ENCODE measurements at regions not wholly inside any gene's neighbourhood (a gene's known extent, or its start where the extent isn't known, plus 50 kb on each side); places are given as distances from the start of the nearest gene placed in this dataset.
"Not testable (repeated sequence)": the region's sequence is repeated elsewhere in the genome, so short reads cannot be mapped to it uniquely, and the experiment has no call there.

- H3K27ac Mint-ChIP-seq, CTCF ChIA-PET: not testable (repeated sequence)
Measured at GRCh38 chr5:15356308-15357091, 143.5 kb upstream of the FBXL7 start.

GRCh38 chr5:15354021-15354420 is 146.0 kb upstream of the FBXL7 start:
- no peak for DNase-seq
- H3K27ac Mint-ChIP-seq: no peak overlapping the region
- no peaks in the 10 kb centered on the region for H3K27me3 Mint-ChIP-seq (ENCODE audit: low read depth)
- H3K4me1 Mint-ChIP-seq (ENCODE audit: low read depth): no peaks in the 10 kb centered on the region
- ChIA-PET POLR2A (no interaction called here), CTCF (no interaction called here)
- H3K9me3 Mint-ChIP-seq (ENCODE audit: insufficient read depth): peaks cover 3% of the 10 kb centered on the region
- no peak overlapping the region for H3K4me3 Mint-ChIP-seq
- no peak for ATAC-seq
- H3K36me3 Mint-ChIP-seq (ENCODE audit: low read depth): no peaks in the 10 kb centered on the region

More at GRCh38 chr5:15356308-15357091, 143.5 kb upstream of the FBXL7 start:
- H3K27me3 Mint-ChIP-seq (ENCODE audit: low read depth); H3K4me1 Mint-ChIP-seq (ENCODE audit: low read depth); DNase-seq; POLR2A ChIA-PET; H3K36me3 Mint-ChIP-seq (ENCODE audit: low read depth); H3K9me3 Mint-ChIP-seq (ENCODE audit: insufficient read depth); H3K4me3 Mint-ChIP-seq; ATAC-seq: not testable (repeated sequence)

DNA sequence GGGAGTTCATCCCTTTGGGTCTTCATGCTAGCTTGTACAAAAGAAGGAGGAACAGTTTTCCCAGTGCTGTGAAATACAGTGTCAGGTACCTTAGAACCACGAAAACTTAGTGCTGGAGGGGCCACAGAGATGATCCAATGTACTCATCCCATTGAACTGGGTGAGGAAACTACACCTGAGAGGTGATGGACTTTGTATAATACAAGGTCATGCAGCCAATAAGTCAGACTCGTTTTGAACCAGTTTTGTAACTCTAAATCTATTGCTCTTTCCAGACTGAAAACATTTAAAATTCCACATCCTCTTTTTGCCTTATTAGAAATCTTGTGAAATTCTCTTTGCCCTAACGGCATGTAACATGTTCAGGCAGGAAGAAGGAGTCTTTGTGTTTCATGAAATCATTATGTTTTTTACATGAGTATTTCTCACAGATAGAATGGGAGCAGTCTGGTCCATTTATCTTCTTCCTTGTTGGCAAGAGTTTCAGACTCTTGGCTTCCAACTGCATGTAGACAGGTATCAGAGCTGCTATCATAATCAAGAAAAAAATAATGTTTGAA is 146.8 kb upstream of the FBXL7 start:
- Mint-ChIP-seq H3K4me1 (ENCODE audit: low read depth) (no peaks in the 10 kb centered on the region), H3K27me3 (ENCODE audit: low read depth) (no peaks in the 10 kb centered on the region), H3K36me3 (ENCODE audit: low read depth) (no peaks in the 10 kb centered on the region), H3K9me3 (ENCODE audit: insufficient read depth) (peaks cover 3% of the 10 kb centered on the region), H3K4me3 (no peak overlapping the region), H3K27ac (no peak overlapping the region)
- ChIA-PET POLR2A (no interaction called here), CTCF (no interaction called here)
- no peak for DNase-seq
- ATAC-seq: no peak

- no peak for DNase-seq
- Mint-ChIP-seq H3K4me1 (ENCODE audit: low read depth) (no peaks in the 10 kb centered on the region), H3K4me3 (no peak overlapping the region), H3K27me3 (ENCODE audit: low read depth) (no peaks in the 10 kb centered on the region), H3K9me3 (ENCODE audit: insufficient read depth) (peaks cover 3% of the 10 kb centered on the region), H3K27ac (no peak overlapping the region), H3K36me3 (ENCODE audit: low read depth) (no peaks in the 10 kb centered on the region)
- ChIA-PET POLR2A (no interaction called here), CTCF (no interaction called here)
- no peak for ATAC-seq
Measured at GRCh38 chr5:15350614-15351013, 149.4 kb upstream of the FBXL7 start.

DNA sequence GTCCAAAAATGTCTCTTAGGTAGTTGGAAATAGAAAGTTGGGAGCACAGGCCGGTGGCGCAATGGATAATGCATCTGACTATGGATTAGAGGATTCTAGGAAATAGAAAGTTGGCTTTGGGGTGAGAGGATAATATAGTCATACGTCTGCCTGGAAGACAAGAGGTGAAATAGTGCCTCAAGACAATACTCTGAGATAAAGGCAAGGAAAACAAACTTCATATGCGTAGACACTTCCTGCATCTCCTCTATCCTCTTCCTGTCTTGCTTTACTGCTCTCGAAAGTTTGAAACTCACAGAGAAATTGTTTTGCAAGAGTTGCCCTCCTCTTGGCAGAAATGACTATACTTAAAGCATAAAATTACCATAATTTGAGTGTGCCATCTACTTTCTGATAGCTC is 153.2 kb upstream of the FBXL7 start:
- ATAC-seq (no peak), DNase-seq (no peak)
- Mint-ChIP-seq H3K4me3 (no peak overlapping the region), H3K36me3 (ENCODE audit: low read depth) (no peaks in the 10 kb centered on the region), H3K27ac (no peak overlapping the region), H3K4me1 (ENCODE audit: low read depth) (no peaks in the 10 kb centered on the region), H3K9me3 (ENCODE audit: insufficient read depth) (peaks cover 8% of the 10 kb centered on the region), H3K27me3 (ENCODE audit: low read depth) (no peaks in the 10 kb centered on the region)
- CTCF ChIA-PET: no interaction called here
- POLR2A ChIA-PET: no interaction called here

DNA sequence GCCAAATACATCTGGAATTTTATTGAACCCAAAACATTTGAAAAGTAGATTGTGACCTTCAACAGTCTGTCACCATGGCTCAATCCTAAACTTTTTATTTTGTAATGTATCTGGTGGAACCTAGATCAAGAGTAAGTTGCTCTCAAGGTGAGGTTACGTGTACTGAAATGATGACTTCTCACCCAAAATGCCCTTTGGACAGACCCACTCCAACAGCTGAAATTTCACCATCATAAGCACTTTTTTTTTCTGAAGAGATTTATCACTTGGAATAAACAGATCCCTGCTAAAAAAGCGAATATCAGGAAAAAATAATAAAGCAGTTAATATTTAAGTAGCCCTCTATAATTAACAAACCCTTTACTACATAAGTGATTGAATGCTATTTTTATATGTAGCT is 155.0 kb upstream of the FBXL7 start:
- Mint-ChIP-seq H3K4me3 (no peak overlapping the region), H3K27ac (no peak overlapping the region), H3K27me3 (ENCODE audit: low read depth) (no peaks in the 10 kb centered on the region), H3K4me1 (ENCODE audit: low read depth) (no peaks in the 10 kb centered on the region), H3K36me3 (ENCODE audit: low read depth) (no peaks in the 10 kb centered on the region), H3K9me3 (ENCODE audit: insufficient read depth) (peaks cover 8% of the 10 kb centered on the region)
- ATAC-seq (no peak), DNase-seq (no peak)
- POLR2A ChIA-PET: no interaction called here
- CTCF ChIA-PET: no interaction called here

- H3K36me3 Mint-ChIP-seq (ENCODE audit: low read depth): no peaks in the 10 kb centered on the region
- no peak overlapping the region for H3K27ac Mint-ChIP-seq
- H3K9me3 Mint-ChIP-seq (ENCODE audit: insufficient read depth): peaks cover 3% of the 10 kb centered on the region
- no peak overlapping the region for H3K4me3 Mint-ChIP-seq
- DNase-seq: no peak
- ATAC-seq: no peak
- no peaks in the 10 kb centered on the region for H3K27me3 Mint-ChIP-seq (ENCODE audit: low read depth)
- no peaks in the 10 kb centered on the region for H3K4me1 Mint-ChIP-seq (ENCODE audit: low read depth)
- ChIA-PET POLR2A (no interaction called here), CTCF (no interaction called here)
Measured at GRCh38 chr5:15338546-15338945, 161.4 kb upstream of the FBXL7 start.

- ChIA-PET CTCF (no interaction called here), POLR2A (no interaction called here)
- H3K4me3 Mint-ChIP-seq: no peak overlapping the region
- H3K27me3 Mint-ChIP-seq (ENCODE audit: low read depth): no peaks in the 10 kb centered on the region
- H3K36me3 Mint-ChIP-seq (ENCODE audit: low read depth): no peaks in the 10 kb centered on the region
- ATAC-seq (no peak), DNase-seq (no peak)
- no peak overlapping the region for H3K27ac Mint-ChIP-seq
- no peaks in the 10 kb centered on the region for H3K4me1 Mint-ChIP-seq (ENCODE audit: low read depth)
- peaks cover 11% of the 10 kb centered on the region for H3K9me3 Mint-ChIP-seq (ENCODE audit: insufficient read depth)
Measured at GRCh38 chr5:15334551-15335266, 165.3 kb upstream of the FBXL7 start.

GRCh38 chr5:15333091-15333490 is 166.9 kb upstream of the FBXL7 start:
- Mint-ChIP-seq H3K27me3 (ENCODE audit: low read depth) (no peaks in the 10 kb centered on the region), H3K4me1 (ENCODE audit: low read depth) (no peaks in the 10 kb centered on the region), H3K27ac (no peak overlapping the region), H3K9me3 (ENCODE audit: insufficient read depth) (peaks cover 11% of the 10 kb centered on the region), H3K36me3 (ENCODE audit: low read depth) (no peaks in the 10 kb centered on the region), H3K4me3 (no peak overlapping the region)
- ChIA-PET POLR2A (no interaction called here), CTCF (no interaction called here)
- ATAC-seq (no peak), DNase-seq (no peak)

GRCh38 chr5:15326932-15327331 is 173.0 kb upstream of the FBXL7 start:
- Mint-ChIP-seq H3K36me3 (ENCODE audit: low read depth) (no peaks in the 10 kb centered on the region), H3K4me1 (ENCODE audit: low read depth) (no peaks in the 10 kb centered on the region), H3K27ac (no peak overlapping the region), H3K27me3 (ENCODE audit: low read depth) (no peaks in the 10 kb centered on the region), H3K4me3 (no peak overlapping the region), H3K9me3 (ENCODE audit: insufficient read depth) (no peaks in the 10 kb centered on the region)
- ChIA-PET POLR2A (no interaction called here), CTCF (no interaction called here)
- ATAC-seq (no peak), DNase-seq (no peak)

- Mint-ChIP-seq H3K4me1 (ENCODE audit: low read depth) (no peaks in the 10 kb centered on the region), H3K27ac (no peak overlapping the region), H3K9me3 (ENCODE audit: insufficient read depth) (no peaks in the 10 kb centered on the region), H3K4me3 (no peak overlapping the region), H3K27me3 (ENCODE audit: low read depth) (no peaks in the 10 kb centered on the region), H3K36me3 (ENCODE audit: low read depth) (no peaks in the 10 kb centered on the region)
- CTCF ChIA-PET: no interaction called here
- POLR2A ChIA-PET: no interaction called here
- no peak for ATAC-seq
- no peak for DNase-seq
Measured at GRCh38 chr5:15326471-15326870, 173.5 kb upstream of the FBXL7 start.

- Mint-ChIP-seq H3K27ac (no peak overlapping the region), H3K9me3 (ENCODE audit: insufficient read depth) (no peaks in the 10 kb centered on the region), H3K36me3 (ENCODE audit: low read depth) (no peaks in the 10 kb centered on the region), H3K27me3 (ENCODE audit: low read depth) (no peaks in the 10 kb centered on the region), H3K4me1 (ENCODE audit: low read depth) (no peaks in the 10 kb centered on the region), H3K4me3 (no peak overlapping the region)
- DNase-seq (no peak), ATAC-seq (no peak)
- CTCF ChIA-PET: interaction anchor here (1.2 kb wide), 1 partner anchor 216 kb away, joined by 3 read pairs; no protein-coding TSS in a partner anchor
- POLR2A ChIA-PET: no interaction called here
Measured at GRCh38 chr5:15322421-15322820, 177.6 kb upstream of the FBXL7 start.

All from activated CD8-positive, alpha-beta T cell treated with anti-CD3 and anti-CD28 coated beads, Interleukin-2, amount 10 ng/mL, durations not matched to agents 7 days and 5 days (primary cell).